HCT116 (cell line): ENCODE measurements at regions not wholly inside any gene's neighbourhood (a gene's known extent, or its start where the extent isn't known, plus 50 kb on each side); places are given as distances from the start of the nearest gene placed in this dataset.

Source experiments
- EZH2 ChIP-seq: fragments of 200-600 bp; sonication (generic); IDR thresholded peaks from 2 replicates; pipeline ENCODE4 v1.6.1; 2017; ENCODE audit warnings: antibody characterized with exemption, mixed run types
- EZH2phosphoT487 ChIP-seq: fragments of 200-600 bp; IDR thresholded peaks from 2 replicates; pipeline ENCODE4 v1.6.1; 2018; ENCODE audit warnings: antibody characterized with exemption, borderline replicate concordance
- JUND ChIP-seq: IDR thresholded peaks from 2 replicates; pipeline ENCODE4 v1.6.1; 2012
- POLR2A ChIP-seq: IDR thresholded peaks from 2 replicates; pipeline ENCODE4 v1.7.0; 2011; ENCODE audit warnings: borderline replicate concordance; ENCODE audit not compliant: insufficient read depth, insufficient read length; ENCODE audit errors: extremely low read depth
- POLR2AphosphoS5 ChIP-seq: IDR thresholded peaks from 2 replicates; pipeline ENCODE4 v1.6.1; 2011; ENCODE audit warnings: mild to moderate bottlenecking, low read depth, low read length, moderate library complexity
- RAD21 ChIP-seq: IDR thresholded peaks from 2 replicates; pipeline ENCODE4 v1.6.1; 2012; ENCODE audit warnings: low read depth, mild to moderate bottlenecking
- SIN3A ChIP-seq: IDR thresholded peaks from 2 replicates; pipeline ENCODE4 v1.6.1; 2012; ENCODE audit warnings: low read depth
- SP1 ChIP-seq: IDR thresholded peaks from 2 replicates; pipeline ENCODE4 v1.6.1; 2012; ENCODE audit warnings: low read depth
- YY1 ChIP-seq: IDR thresholded peaks from 2 replicates; pipeline ENCODE4 v1.6.1; 2011; ENCODE audit warnings: low read length, low read depth, moderate library complexity, mild to moderate bottlenecking; ENCODE audit not compliant: insufficient replicate concordance; ENCODE audit errors: extremely low read depth
- ZFX ChIP-seq: fragments of 450-650 bp; IDR thresholded peaks from 2 replicates; pipeline ENCODE4 v1.6.1; 2017
- TF ChIP-seq, protein P1 (sequence below), 3 experiments: fragments of 200-600 bp in 1 of 3; sonication (generic) in 1 of 3; IDR thresholded peaks in 2 of 3; conservative IDR thresholded peaks in 1 of 3; 2 replicates each; pipeline ENCODE4 v1.5.1; 2012 to 2017; ENCODE audit warnings: low read depth in 2 of 3, low read length in 2 of 3, antibody characterized with exemption in 1 of 3, borderline replicate concordance in 1 of 3, control low read depth in 1 of 3, mild to moderate bottlenecking in 1 of 3, mixed read lengths in 1 of 3, mixed run types in 1 of 3, moderate library complexity in 1 of 3; ENCODE audit not compliant: insufficient read depth in 1 of 3
- TF ChIP-seq, protein P2 (sequence below): IDR thresholded peaks from 2 replicates; pipeline ENCODE4 v1.6.1; 2012
- TF ChIP-seq, protein P3 (sequence below): IDR thresholded peaks from 2 replicates; pipeline ENCODE4 v1.6.1; 2012; ENCODE audit warnings: low read depth
- TF ChIP-seq, protein P4 (sequence below): IDR thresholded peaks from 2 replicates; pipeline ENCODE4 v1.6.1; 2012

DNA sequence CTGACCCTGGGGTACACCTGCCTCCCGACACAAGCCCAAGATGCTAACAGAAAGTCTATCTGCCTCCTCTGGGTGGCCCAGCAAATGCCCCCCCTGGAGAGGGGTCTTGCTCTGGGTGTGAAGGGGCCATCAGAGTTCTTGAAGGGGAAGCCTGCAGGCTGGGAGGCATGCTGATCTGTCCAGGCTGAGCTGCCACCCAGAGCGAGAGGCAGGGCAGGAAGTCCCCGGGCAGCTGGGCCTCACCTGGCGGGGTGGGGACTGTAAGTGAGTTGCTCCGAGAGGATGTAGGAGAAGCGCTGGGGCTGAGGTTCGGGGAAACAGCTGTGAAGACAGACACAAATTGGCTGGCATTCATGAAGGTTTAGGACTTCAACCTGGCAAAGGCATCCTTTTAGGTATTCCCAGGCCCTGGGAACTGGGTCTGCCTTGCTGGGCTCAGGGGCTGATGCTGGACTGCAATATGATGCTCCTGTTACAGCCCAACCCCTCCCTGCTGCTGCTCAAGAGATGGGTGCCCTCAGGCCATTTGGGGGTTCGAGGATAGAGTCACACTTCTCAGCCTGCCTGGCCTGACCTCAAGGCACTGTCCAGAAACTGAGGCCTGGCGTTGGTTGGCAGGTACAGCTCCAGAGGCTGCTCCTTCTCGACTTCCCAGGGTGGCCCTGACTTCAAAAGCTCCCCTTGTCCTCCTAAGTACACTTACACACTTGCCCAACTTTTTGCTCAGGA is 60.2 kb upstream of the LYVE1 start:
- TF ChIP-seq EZH2phosphoT487 (no peak), POLR2A (no peak), RAD21 (no peak), SIN3A (no peak), EZH2 (no peak), SP1 (no peak), JUND (no peak), ZFX (no peak), YY1 (no peak), POLR2AphosphoS5 (no peak)
- TF ChIP-seq, protein P1, sequence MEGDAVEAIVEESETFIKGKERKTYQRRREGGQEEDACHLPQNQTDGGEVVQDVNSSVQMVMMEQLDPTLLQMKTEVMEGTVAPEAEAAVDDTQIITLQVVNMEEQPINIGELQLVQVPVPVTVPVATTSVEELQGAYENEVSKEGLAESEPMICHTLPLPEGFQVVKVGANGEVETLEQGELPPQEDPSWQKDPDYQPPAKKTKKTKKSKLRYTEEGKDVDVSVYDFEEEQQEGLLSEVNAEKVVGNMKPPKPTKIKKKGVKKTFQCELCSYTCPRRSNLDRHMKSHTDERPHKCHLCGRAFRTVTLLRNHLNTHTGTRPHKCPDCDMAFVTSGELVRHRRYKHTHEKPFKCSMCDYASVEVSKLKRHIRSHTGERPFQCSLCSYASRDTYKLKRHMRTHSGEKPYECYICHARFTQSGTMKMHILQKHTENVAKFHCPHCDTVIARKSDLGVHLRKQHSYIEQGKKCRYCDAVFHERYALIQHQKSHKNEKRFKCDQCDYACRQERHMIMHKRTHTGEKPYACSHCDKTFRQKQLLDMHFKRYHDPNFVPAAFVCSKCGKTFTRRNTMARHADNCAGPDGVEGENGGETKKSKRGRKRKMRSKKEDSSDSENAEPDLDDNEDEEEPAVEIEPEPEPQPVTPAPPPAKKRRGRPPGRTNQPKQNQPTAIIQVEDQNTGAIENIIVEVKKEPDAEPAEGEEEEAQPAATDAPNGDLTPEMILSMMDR (IDR thresholded peaks at IDR 0.05 in 2 of 3, conservative IDR thresholded peaks at IDR 0.05 in 1 of 3; ENCODE audit: borderline replicate concordance in 1 of 3, insufficient read depth in 1 of 3, low read depth in 2 of 3, low read length in 2 of 3): no peak
- TF ChIP-seq, protein P2, sequence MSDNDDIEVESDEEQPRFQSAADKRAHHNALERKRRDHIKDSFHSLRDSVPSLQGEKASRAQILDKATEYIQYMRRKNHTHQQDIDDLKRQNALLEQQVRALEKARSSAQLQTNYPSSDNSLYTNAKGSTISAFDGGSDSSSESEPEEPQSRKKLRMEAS: no peak
- TF ChIP-seq, protein P3, sequence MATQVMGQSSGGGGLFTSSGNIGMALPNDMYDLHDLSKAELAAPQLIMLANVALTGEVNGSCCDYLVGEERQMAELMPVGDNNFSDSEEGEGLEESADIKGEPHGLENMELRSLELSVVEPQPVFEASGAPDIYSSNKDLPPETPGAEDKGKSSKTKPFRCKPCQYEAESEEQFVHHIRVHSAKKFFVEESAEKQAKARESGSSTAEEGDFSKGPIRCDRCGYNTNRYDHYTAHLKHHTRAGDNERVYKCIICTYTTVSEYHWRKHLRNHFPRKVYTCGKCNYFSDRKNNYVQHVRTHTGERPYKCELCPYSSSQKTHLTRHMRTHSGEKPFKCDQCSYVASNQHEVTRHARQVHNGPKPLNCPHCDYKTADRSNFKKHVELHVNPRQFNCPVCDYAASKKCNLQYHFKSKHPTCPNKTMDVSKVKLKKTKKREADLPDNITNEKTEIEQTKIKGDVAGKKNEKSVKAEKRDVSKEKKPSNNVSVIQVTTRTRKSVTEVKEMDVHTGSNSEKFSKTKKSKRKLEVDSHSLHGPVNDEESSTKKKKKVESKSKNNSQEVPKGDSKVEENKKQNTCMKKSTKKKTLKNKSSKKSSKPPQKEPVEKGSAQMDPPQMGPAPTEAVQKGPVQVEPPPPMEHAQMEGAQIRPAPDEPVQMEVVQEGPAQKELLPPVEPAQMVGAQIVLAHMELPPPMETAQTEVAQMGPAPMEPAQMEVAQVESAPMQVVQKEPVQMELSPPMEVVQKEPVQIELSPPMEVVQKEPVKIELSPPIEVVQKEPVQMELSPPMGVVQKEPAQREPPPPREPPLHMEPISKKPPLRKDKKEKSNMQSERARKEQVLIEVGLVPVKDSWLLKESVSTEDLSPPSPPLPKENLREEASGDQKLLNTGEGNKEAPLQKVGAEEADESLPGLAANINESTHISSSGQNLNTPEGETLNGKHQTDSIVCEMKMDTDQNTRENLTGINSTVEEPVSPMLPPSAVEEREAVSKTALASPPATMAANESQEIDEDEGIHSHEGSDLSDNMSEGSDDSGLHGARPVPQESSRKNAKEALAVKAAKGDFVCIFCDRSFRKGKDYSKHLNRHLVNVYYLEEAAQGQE: no peak
- TF ChIP-seq, protein P4, sequence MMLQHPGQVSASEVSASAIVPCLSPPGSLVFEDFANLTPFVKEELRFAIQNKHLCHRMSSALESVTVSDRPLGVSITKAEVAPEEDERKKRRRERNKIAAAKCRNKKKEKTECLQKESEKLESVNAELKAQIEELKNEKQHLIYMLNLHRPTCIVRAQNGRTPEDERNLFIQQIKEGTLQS: no peak
